Progenitor cell of endocrine pancreas (in vitro differentiated cells): ENCODE measurements at regions not wholly inside any gene's neighbourhood (a gene's known extent, or its start where the extent isn't known, plus 50 kb on each side); places are given as distances from the start of the nearest gene placed in this dataset.

Experiments used
- DNase-seq: peaks from one replicate; pipeline ENCODE4 v3.0.0; 2021; ENCODE audit warnings: low spot score; ENCODE audit not compliant: unreplicated experiment
- H3K27ac Mint-ChIP-seq: 2 replicates; pipeline ENCODE4 v1.8.0; 2021; ENCODE audit warnings: mild to moderate bottlenecking, moderate library complexity, mixed read lengths
- H3K27me3 Mint-ChIP-seq: 2 replicates; pipeline ENCODE4 v1.8.0; 2021; ENCODE audit warnings: mixed read lengths
- H3K36me3 Mint-ChIP-seq: 2 replicates; pipeline ENCODE4 v1.8.0; 2022; ENCODE audit warnings: mixed read lengths; ENCODE audit not compliant: insufficient read depth
- H3K4me1 Mint-ChIP-seq: 2 replicates; pipeline ENCODE4 v1.8.0; 2021; ENCODE audit warnings: low read depth, mixed read lengths
- H3K4me3 Mint-ChIP-seq: 2 replicates; pipeline ENCODE4 v1.8.0; 2021; ENCODE audit warnings: low read depth, mild to moderate bottlenecking, moderate library complexity, mixed read lengths
- H3K9me3 Mint-ChIP-seq: 2 replicates; pipeline ENCODE4 v1.8.0; 2021; ENCODE audit warnings: low read depth, mixed read lengths
- CTCF ChIP-seq: fragments of 200-600 bp; sonication (generic); IDR thresholded peaks from one replicate; pipeline ENCODE4 v1.5.0; 2021; ENCODE audit warnings: antibody characterized with exemption, mild to moderate bottlenecking; ENCODE audit not compliant: unreplicated experiment

- DNase-seq: no peak
- Mint-ChIP-seq H3K27me3 (no peaks in the 10 kb centered on the region), H3K27ac (no peak overlapping the region), H3K4me3 (no peak overlapping the region), H3K9me3 (no peaks in the 10 kb centered on the region), H3K36me3 (no peaks in the 10 kb centered on the region), H3K4me1 (peaks cover 2% of the 10 kb centered on the region)
- TF ChIP-seq CTCF: no peak
Measured at GRCh38 chr1:58094221-58094620, 452.3 kb downstream of the OMA1 start.

GRCh38 chr1:58090640-58091039 is 455.9 kb downstream of the OMA1 start:
- H3K4me1 Mint-ChIP-seq: peaks cover 2% of the 10 kb centered on the region
- no peak overlapping the region for H3K27ac Mint-ChIP-seq
- no peak for TF ChIP-seq CTCF
- no peaks in the 10 kb centered on the region for H3K27me3 Mint-ChIP-seq
- no peak for DNase-seq
- H3K9me3 Mint-ChIP-seq: no peaks in the 10 kb centered on the region
- H3K4me3 Mint-ChIP-seq: no peak overlapping the region
- no peaks in the 10 kb centered on the region for H3K36me3 Mint-ChIP-seq

- H3K9me3 Mint-ChIP-seq: no peaks in the 10 kb centered on the region
- H3K4me3 Mint-ChIP-seq: no peak overlapping the region
- H3K36me3 Mint-ChIP-seq: no peaks in the 10 kb centered on the region
- no peak overlapping the region for H3K27ac Mint-ChIP-seq
- H3K27me3 Mint-ChIP-seq: no peaks in the 10 kb centered on the region
- TF ChIP-seq CTCF: no peak
- DNase-seq: no peak
- H3K4me1 Mint-ChIP-seq: peaks cover 2% of the 10 kb centered on the region
Measured at GRCh38 chr1:58089898-58090534, 456.5 kb downstream of the OMA1 start.

GRCh38 chr1:58084266-58084665 is 462.3 kb downstream of the OMA1 start:
- no peaks in the 10 kb centered on the region for H3K9me3 Mint-ChIP-seq
- no peaks in the 10 kb centered on the region for H3K4me1 Mint-ChIP-seq
- no peaks in the 10 kb centered on the region for H3K36me3 Mint-ChIP-seq
- no peak for DNase-seq
- TF ChIP-seq CTCF: no peak
- H3K4me3 Mint-ChIP-seq: no peak overlapping the region
- H3K27ac Mint-ChIP-seq: no peak overlapping the region
- H3K27me3 Mint-ChIP-seq: peaks cover 8% of the 10 kb centered on the region

- Mint-ChIP-seq H3K27me3 (peaks cover 8% of the 10 kb centered on the region), H3K4me1 (no peaks in the 10 kb centered on the region), H3K4me3 (no peak overlapping the region), H3K27ac (no peak overlapping the region), H3K9me3 (no peaks in the 10 kb centered on the region), H3K36me3 (no peaks in the 10 kb centered on the region)
- no peak for DNase-seq
- no peak for TF ChIP-seq CTCF
Measured at GRCh38 chr1:58082596-58082995, 463.9 kb downstream of the OMA1 start.
